MCF 10A (cell line): ENCODE measurements at regions not wholly inside any gene's neighbourhood (a gene's known extent, or its start where the extent isn't known, plus 50 kb on each side); places are given as distances from the start of the nearest gene placed in this dataset.

Experiments used
- BruUV-seq: library from RNA; stranded (reverse); fragments of 400-500 nt; replicated peaks from 2 replicates; lab custom pipeline; 2021; lab: Mats Ljungman, UMichigan
- CTCF ChIA-PET: fragments of 300-600 bp; sonication (Branson Sonifier 250); formaldehyde crosslinking; extraction: SDS; loops from one replicate; lab custom pipeline; 2021; ENCODE audit warnings: antibody characterized with exemption, inconsistent platforms; lab: Yijun Ruan, JAX
- POLR2A ChIA-PET: fragments of 300-600, 350-650 bp; sonication (Branson Sonifier 250); formaldehyde crosslinking; extraction: SDS; loops from one replicate; lab custom pipeline; 2020; ENCODE audit warnings: antibody characterized with exemption, inconsistent platforms; lab: Yijun Ruan, JAX
- DNase-seq: peaks from one replicate; pipeline ENCODE4 v3.0.0-alpha.2; 2018; ENCODE audit not compliant: unreplicated experiment
- H3K27ac Mint-ChIP-seq: one replicate; pipeline ENCODE4 v1.8.0; 2022; ENCODE audit warnings: mild to moderate bottlenecking, low read depth, mixed read lengths; ENCODE audit not compliant: unreplicated experiment
- H3K27me3 Mint-ChIP-seq: one replicate; pipeline ENCODE4 v1.8.0; 2022; ENCODE audit warnings: mixed read lengths; ENCODE audit not compliant: insufficient read depth, unreplicated experiment
- H3K36me3 Mint-ChIP-seq: one replicate; pipeline ENCODE4 v1.8.0; 2022; ENCODE audit warnings: mild to moderate bottlenecking, moderate library complexity, mixed read lengths; ENCODE audit not compliant: insufficient read depth, unreplicated experiment
- H3K4me1 Mint-ChIP-seq: one replicate; pipeline ENCODE4 v1.8.0; 2022; ENCODE audit warnings: mixed read lengths; ENCODE audit not compliant: insufficient read depth, unreplicated experiment
- H3K4me3 Mint-ChIP-seq: one replicate; pipeline ENCODE4 v1.8.0; 2022; ENCODE audit warnings: mild to moderate bottlenecking, moderate library complexity, mixed read lengths; ENCODE audit not compliant: unreplicated experiment
- H3K9me3 Mint-ChIP-seq: one replicate; pipeline ENCODE4 v1.8.0; 2022; ENCODE audit warnings: mixed read lengths; ENCODE audit not compliant: unreplicated experiment
- intact Hi-C: fragments of 100-400 bp; cut with micrococcal nuclease; formaldehyde crosslinking; loops from 2 replicates; pipeline ENCODE4 v1.14.1; 2022
- TF ChIP-seq, protein P1 (sequence below): fragments of 200-600 bp; IDR thresholded peaks from one replicate; pipeline ENCODE4 v1.8.0; 2022; ENCODE audit warnings: antibody characterized with exemption, mild to moderate bottlenecking; ENCODE audit not compliant: unreplicated experiment

DNA sequence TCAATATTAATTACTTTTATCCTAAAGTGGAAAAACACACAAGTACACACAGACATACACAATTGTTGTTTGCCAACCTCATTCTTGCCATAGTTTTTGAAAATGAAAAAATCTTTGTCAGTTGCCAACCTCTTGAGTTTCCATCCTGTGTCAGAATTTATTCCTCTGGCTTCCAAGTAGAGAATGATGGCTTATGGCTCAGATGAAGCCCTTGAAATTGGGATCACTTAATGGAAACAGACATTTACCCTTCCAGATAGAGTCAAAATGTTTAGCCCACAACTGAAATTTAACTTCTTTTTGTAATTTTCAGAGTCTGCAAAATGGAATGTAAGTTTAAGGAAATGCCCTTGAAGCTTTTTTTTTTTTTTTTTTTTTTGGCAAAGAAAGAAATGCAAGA lies 321.6 kb upstream of the TNP1 start:
- Mint-ChIP-seq H3K36me3 (peaks cover 4% of the 10 kb centered on the region), H3K9me3 (no peaks in the 10 kb centered on the region), H3K27ac (no peak overlapping the region), H3K27me3 (no peaks in the 10 kb centered on the region), H3K4me3 (no peak overlapping the region), H3K4me1 (no peaks in the 10 kb centered on the region)
- DNase-seq: no peak
- TF ChIP-seq, protein P1, sequence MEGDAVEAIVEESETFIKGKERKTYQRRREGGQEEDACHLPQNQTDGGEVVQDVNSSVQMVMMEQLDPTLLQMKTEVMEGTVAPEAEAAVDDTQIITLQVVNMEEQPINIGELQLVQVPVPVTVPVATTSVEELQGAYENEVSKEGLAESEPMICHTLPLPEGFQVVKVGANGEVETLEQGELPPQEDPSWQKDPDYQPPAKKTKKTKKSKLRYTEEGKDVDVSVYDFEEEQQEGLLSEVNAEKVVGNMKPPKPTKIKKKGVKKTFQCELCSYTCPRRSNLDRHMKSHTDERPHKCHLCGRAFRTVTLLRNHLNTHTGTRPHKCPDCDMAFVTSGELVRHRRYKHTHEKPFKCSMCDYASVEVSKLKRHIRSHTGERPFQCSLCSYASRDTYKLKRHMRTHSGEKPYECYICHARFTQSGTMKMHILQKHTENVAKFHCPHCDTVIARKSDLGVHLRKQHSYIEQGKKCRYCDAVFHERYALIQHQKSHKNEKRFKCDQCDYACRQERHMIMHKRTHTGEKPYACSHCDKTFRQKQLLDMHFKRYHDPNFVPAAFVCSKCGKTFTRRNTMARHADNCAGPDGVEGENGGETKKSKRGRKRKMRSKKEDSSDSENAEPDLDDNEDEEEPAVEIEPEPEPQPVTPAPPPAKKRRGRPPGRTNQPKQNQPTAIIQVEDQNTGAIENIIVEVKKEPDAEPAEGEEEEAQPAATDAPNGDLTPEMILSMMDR: no peak
- ChIA-PET POLR2A (interaction anchor here (0.7 kb wide), 1 partner anchor 93 kb away, joined by 3 read pairs; no protein-coding TSS in a partner anchor), CTCF (interaction anchor here (0.6 to 0.9 kb wide), 2 partner anchors 11 to 81 kb away, joined by 4 read pairs; no protein-coding TSS in a partner anchor)
- intact Hi-C loops: no loop called here
- BruUV-seq: no TSS peak

DNA sequence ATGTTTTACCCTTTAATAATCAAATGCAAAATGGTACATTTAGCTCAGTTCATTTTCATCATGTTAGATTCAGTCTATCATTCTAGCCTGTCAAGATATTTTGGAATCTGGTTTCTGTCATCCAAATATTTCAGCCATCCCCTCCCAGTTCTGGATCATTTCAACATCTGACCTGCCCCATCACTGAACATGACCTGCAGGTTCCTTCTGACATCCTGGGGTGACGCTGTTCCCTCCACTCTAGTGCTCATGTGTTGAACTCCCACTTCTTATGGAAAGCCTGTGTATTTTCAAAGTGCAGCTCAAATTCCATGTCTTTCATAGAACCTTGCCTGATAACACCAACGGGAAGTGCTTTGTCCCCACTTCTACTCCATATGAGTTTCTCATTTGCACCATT lies 320.0 kb upstream of the TNP1 start:
- no TSS peak for BruUV-seq
- CTCF ChIA-PET: interaction anchor here (0.7 kb wide), 1 partner anchor 515 kb away, joined by 3 read pairs; no protein-coding TSS in a partner anchor
- H3K4me3 Mint-ChIP-seq: no peak overlapping the region
- DNase-seq: no peak
- intact Hi-C loops: no loop called here
- no peaks in the 10 kb centered on the region for H3K9me3 Mint-ChIP-seq
- no peaks in the 10 kb centered on the region for H3K27me3 Mint-ChIP-seq
- H3K36me3 Mint-ChIP-seq: peaks cover 4% of the 10 kb centered on the region
- TF ChIP-seq, protein P1: no peak
- H3K4me1 Mint-ChIP-seq: no peaks in the 10 kb centered on the region
- no peak overlapping the region for H3K27ac Mint-ChIP-seq
- POLR2A ChIA-PET: no interaction called here

DNA sequence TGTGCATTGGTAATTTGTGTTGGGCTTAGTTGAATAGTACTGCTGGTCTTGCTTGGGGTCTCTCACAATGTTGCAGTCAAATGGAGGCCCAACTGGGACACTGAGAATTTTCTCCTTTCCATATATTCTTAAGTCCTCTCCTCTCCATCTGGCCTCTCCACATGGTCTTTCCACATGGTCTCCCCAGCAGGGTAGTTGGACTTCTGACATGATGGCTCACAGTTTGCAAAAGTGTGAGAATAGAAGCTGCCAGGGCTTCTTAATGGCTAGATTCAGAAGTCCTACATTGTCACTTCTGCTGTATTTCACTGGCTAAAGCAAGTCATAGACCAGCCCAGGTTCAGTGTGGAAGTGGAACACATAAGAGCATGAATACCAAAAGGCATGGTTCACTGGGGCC lies 318.5 kb upstream of the TNP1 start:
- ChIA-PET POLR2A (no interaction called here), CTCF (interaction anchor here (0.6 to 1.3 kb wide), 2 partner anchors 12 to 483 kb away, joined by 3 to 5 read pairs; partner anchors contain the start of gene IGFBP5)
- DNase-seq: no peak
- no peak overlapping the region for H3K27ac Mint-ChIP-seq
- intact Hi-C loops: no loop called here
- H3K36me3 Mint-ChIP-seq: peaks cover 4% of the 10 kb centered on the region
- H3K27me3 Mint-ChIP-seq: no peaks in the 10 kb centered on the region
- no peak overlapping the region for H3K4me3 Mint-ChIP-seq
- no peaks in the 10 kb centered on the region for H3K4me1 Mint-ChIP-seq
- H3K9me3 Mint-ChIP-seq: no peaks in the 10 kb centered on the region
- TF ChIP-seq, protein P1: no peak
- no TSS peak for BruUV-seq

DNA sequence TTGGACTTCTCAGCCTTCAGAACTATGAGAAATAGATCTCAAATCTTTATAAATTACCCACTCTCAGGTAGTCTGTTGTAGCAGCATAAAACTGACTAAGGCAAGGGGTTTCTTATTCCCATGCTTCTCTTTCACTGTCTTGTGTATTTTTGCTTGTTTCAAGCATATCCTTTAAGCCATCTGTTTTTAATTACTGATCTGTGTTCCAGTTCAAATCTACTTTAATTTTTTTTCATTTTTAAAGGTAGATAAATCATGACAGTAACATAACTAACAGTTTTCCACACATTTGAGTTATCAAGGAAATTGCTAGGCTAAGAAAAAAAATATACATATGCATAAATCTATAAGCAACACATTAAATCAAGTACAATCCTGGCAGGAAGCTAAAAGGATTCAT lies 317.9 kb upstream of the TNP1 start:
- H3K27me3 Mint-ChIP-seq: no peaks in the 10 kb centered on the region
- no peak overlapping the region for H3K4me3 Mint-ChIP-seq
- DNase-seq: no peak
- intact Hi-C loops: no loop called here
- peaks cover 4% of the 10 kb centered on the region for H3K36me3 Mint-ChIP-seq
- BruUV-seq: no TSS peak
- TF ChIP-seq, protein P1: no peak
- H3K4me1 Mint-ChIP-seq: no peaks in the 10 kb centered on the region
- no peaks in the 10 kb centered on the region for H3K9me3 Mint-ChIP-seq
- CTCF ChIA-PET: interaction anchor here (0.6 to 1.3 kb wide), 3 partner anchors 11 to 482 kb away, joined by 3 to 5 read pairs (median 3); partner anchors contain the start of gene IGFBP5
- POLR2A ChIA-PET: no interaction called here
- H3K27ac Mint-ChIP-seq: no peak overlapping the region
